SKM-1 treated with dmso at 0.1 percent for 144 hours (cell line): ENCODE measurements at regions not wholly inside any gene's neighbourhood (a gene's known extent, or its start where the extent isn't known, plus 50 kb on each side); places are given as distances from the start of the nearest gene placed in this dataset.

Source experiments
- DNase-seq: peaks from one replicate; lab custom pipeline; 2025; ENCODE audit not compliant: unreplicated experiment; lab: John Stamatoyannopoulos, UW

DNA sequence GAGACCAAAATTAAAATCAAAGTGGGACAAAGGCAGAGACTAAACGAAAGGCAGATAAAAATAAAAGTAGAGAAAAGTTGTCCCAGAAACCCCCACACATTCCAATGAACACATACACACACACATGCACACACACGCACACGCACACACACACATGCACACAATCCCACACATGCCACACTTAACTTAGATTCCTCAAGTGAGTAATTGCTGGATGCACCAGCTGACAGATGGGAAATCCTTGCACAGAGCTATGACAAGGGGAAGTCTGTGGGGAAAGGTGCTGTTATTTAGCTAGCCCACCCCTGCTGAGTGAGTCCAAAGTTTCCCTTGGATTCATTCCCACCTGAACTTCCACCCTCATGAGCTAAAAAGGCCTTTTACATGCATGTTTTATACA lies 233.9 kb downstream of the RAB28 start:
- DNase-seq = no peak

DNA sequence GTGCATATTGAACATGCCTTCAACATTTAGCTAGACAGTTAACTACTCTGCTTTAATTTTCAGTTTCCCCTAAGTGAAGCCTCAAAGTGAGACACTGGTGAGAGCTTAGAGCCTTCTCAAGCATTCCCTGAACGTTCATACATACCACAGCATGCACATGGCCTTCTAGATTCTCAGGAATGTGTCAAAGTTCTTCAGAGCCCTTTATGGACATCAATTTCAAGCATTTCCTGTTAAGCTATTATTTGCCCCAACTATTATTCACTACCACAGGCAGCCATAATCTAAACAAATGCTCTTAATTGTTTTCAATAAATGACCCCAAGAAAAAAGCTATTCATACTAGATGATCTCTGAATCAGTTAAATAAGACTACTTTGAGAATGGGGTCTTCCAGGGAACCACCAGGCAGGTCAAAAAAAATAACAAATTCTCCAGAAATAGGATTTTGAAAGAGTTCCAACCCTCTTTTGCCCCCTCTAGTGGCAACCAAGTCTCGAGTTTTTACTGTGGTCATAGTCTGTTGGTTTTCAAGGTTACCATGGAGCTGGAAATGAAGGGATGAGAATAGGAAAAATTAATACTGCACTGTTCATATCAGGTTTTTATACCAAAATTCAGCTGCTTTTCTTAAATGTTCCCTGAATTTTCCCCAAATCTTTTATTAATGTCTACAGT lies 235.4 kb downstream of the RAB28 start:
- DNase-seq = no peak

DNA sequence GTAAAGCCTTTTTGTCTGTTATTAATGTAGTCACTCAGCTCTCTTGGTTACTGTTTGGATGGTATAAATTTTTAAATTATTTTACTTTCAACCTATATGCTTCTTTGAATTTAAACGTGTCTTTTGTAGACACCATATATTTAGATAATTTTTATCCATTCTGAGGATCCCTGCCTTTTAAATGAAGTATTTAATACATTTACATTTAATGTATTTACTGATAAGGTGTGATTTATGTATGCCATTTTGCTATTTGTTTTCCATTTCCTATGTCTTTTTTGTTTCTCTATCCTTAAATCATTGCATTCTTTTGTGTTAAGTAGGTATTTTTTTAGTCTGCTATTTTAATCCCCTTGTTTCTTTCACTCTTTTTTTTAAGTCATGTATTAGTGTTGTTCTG lies 238.0 kb downstream of the RAB28 start:
- DNase-seq = no peak

- no peak for DNase-seq
Measured at GRCh38 chr4:13244444-13244843, 239.7 kb downstream of the RAB28 start.

GRCh38 chr4:13243152-13243551 lies 241.0 kb downstream of the RAB28 start:
- DNase-seq = no peak

GRCh38 chr4:13240066-13240465 lies 244.1 kb downstream of the RAB28 start:
- no peak for DNase-seq

- DNase-seq = no peak
Measured at GRCh38 chr4:13238936-13239335, 245.2 kb downstream of the RAB28 start.

DNA sequence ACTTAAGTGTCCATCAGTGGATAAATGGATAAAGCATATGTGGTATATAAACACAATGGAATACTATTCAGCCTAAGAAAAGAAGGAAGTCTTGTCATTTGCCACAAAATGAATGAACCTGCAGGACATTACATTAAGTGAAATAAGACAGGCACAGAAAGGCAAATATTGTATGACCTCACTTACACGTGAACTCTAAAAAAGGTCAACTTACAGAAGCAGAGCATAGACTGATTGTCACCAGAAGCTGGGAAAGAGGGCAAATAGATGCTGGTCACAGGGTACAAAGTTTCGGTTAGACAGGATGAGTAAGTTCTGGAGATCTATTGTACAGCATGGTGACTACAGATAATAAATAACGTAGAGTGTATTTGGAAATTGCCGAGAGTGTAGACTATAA lies 247.7 kb downstream of the RAB28 start:
- DNase-seq = no peak

- DNase-seq = no peak
Measured at GRCh38 chr4:13233755-13234154, 250.4 kb downstream of the RAB28 start.

- DNase-seq = no peak
Measured at GRCh38 chr4:13219971-13220370, 264.2 kb downstream of the RAB28 start.

DNA sequence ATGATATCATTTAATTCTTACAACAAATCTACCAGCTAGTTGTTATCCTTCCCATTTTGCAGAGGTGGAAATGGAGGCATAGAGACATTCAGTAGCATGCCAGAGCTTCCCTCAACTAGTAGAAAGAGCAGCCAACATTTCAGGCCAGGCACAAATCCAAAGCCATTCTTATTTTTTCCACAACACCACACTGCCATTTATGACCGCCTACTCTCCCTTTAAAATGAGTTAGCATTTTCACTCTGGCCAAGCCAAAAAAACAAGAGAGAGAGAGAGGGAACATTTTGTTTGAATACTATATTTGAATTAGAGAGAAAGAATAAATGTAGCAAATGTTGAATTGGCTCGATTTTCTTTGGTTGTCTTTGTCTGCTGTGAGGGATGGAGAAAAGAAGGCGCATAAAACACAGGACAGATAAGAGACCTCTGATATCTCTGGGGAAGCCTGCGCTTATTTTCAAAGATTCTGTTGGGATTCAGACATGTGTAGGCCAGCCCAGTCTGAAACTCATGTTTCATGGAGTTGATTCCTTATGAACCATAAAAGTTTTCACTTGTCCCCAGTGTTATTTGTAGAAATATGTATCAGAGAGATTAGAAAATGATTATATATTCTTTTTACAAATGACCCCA lies 265.7 kb downstream of the RAB28 start:
- no peak for DNase-seq

GRCh38 chr4:13215560-13215959 lies 268.6 kb downstream of the RAB28 start:
- DNase-seq = no peak

GRCh38 chr4:13212936-13213335 lies 271.2 kb downstream of the RAB28 start:
- no peak for DNase-seq

- no peak for DNase-seq
Measured at GRCh38 chr4:13209600-13209999, 274.5 kb downstream of the RAB28 start.

GRCh38 chr4:13208558-13209193 lies 275.5 kb downstream of the RAB28 start:
- DNase-seq = no peak

GRCh38 chr4:13207226-13207625 lies 276.9 kb downstream of the RAB28 start:
- DNase-seq = no peak

DNA sequence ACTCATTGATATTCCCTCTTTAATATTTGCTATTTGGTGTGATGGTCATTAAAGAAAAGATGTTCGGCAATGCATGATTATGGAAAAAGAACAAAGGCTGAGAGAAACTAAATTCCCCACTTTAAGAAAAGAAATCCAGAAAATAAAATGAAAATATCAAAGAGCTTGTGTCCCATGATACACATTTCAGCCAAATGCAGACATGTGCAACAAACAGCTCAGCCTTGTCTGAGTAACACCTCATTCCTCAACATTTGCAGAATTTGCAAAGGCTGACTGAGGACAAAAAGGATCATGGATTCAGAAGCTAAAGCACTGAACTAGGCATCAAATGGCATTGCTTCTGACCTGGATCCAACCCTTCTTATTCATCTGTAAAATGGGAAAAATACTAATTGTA lies 281.0 kb downstream of the RAB28 start:
- DNase-seq = no peak

DNA sequence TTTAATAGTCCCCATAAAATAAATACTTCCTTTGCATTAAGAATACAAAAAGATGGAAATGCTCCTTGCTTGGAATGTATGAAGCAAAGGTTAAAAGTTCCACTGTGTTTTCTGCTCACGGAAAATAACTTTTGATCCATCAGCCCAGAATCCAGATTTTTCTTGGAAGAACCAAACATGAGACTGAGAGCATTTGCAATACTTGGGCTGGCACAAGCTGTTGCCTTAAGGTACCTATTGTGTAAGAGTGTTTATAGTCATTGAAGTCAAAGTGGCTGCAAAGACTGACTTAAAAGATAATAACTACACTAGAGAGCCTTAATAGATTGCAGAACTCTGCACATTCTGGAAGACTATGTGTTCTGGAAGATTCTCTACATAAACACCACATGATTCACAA lies 281.4 kb downstream of the RAB28 start:
- no peak for DNase-seq

- no peak for DNase-seq
Measured at GRCh38 chr4:13201241-13201640, 282.9 kb downstream of the RAB28 start.

GRCh38 chr4:13196721-13197120 lies 287.4 kb downstream of the RAB28 start:
- DNase-seq = no peak

DNA sequence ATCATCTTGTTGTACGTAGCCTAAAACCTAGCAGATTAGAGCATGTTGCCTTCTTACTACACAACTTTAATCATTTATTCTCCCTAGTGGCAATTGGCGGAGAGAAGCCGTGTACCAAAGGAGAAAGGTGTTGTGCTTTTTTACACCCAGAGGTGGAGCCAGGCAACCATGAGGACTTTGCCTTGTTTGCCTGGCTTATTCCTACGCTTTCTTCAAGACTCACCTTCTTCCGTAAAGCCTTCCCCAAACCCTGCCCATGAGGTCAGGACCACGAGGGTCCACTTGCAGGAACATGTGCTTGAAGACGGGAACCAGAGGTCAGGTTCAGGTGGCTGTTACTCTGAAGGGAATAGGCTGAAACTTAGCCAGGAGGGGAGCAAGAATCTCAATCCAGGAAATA lies 290.5 kb downstream of the RAB28 start:
- no peak for DNase-seq

- DNase-seq = no peak
Measured at GRCh38 chr4:13190093-13190721, 293.9 kb downstream of the RAB28 start.
